GM18858 (cell line): ENCODE measurements at regions not wholly inside any gene's neighbourhood (a gene's known extent, or its start where the extent isn't known, plus 50 kb on each side); places are given as distances from the start of the nearest gene placed in this dataset.

ENCODE experiments used
- ATAC-seq: cut with Tn5 transposase; IDR thresholded peaks from one replicate; pipeline ENCODE4 v1.9.1; 2021; ENCODE audit not compliant: unreplicated experiment

DNA sequence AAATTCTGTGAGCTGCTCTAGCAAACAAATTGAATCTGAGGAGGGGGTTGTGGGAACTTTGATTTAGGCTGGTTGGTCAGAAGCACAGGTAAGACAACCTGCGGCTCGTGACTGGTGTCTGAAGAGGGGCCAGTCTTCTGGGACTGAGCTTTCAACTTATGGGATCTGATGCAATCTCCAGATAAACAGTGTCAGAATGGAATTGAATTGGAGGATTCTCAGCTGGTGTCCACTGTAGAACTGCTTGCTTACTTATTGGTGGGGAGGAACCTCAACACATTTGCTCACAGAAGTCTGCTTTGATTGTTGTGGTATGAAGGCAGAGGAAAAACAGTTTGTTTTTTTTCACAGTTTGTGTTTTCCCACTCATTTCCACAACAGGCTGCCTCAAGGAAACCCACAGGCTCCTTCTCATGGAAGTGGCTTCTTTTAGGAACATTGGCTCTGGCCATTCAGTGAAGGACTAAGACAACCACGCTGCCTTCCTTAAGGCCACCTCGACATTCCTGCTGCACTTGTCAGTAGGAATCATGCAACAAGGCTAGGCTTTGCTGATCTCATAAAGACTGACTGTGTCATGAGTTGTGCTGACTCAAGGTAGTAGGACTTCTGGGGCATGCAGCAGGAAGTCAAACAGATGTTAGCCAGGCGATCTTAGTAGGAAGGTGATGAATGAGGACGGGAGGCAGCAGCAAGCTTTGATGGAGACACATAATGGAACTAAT is 104.7 kb downstream of the TSN start:
- no peak for ATAC-seq

DNA sequence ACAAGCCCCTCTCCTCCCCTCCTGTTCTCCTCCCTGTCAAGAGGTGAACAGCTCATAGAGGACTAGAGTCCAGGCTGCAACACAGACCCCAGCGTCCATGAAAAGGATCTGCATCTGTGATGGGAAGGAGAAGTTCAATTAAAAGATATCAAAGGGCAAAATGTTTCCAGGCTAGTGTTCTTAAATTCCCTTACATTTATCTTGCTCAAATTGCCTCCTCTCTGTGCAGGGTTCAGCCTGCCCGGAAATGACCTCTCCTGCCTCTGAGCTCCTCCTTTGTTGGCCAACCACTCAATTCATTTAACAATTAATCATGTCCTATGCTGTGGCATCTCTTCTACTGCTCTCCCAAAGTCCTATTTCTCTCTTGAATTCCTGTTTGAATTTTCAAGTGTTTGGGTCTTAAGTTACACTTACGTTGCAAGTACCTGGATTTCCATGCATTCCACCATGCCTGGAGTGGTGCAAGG is 105.3 kb downstream of the TSN start:
- ATAC-seq, result no peak

DNA sequence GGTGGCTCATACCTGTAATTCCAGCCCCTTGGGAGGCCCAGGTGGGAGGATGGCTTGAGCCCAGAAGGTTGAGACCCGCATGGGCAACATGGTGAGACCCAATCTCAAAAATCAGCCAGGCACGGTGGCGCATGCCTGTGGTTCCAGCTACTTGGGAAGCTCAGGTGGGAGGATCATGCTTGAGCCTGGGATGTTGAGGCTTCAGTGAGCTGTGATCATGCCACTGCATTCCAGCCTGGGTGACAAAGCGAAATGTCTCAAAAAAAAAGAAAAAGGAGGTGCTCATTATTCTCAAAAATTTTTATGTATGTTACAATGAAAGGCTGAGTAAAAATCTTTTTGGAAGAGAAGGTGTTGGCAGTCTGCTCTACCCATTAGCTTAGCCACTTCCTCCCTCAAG is 106.8 kb downstream of the TSN start:
- no peak for ATAC-seq

DNA sequence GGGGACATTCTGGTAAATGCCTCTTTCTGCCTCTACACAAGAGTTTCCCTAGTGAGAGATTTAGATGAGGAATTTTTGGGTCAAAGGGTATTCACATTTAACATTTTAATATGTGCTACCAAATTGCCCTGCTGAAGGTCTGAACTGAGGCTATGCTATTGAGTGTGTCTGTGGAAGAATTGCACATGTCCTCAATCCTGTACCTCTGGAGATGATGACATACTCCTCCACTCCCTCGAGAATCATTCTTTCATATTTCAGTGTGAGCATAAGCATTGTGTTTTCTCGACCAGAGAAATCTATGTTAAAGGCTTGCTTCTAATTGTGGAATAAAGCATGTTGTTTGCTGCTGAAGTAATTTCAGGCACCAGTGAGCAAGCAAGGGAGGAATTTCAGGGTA is 110.5 kb downstream of the TSN start:
- ATAC-seq, result no peak

DNA sequence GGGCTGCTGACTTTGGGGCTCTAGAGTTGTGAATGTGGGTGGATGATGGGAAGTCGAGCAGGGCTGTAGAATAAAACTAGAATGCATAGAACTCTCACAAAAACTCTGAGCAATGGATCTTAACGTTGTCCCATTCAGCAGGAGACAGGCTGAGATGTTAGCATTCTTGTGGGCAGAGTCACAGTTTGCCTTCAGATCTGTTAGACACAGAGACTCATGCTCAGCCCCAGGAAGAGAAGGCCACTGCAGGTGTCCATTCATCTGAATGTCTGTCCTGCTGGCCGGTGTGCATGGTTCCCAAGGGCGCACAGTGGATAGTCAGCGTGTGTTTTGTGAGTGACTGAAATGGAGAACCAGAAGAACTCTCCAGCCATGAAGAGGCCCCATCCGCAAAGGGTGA is 111.3 kb downstream of the TSN start:
- ATAC-seq, result no peak

DNA sequence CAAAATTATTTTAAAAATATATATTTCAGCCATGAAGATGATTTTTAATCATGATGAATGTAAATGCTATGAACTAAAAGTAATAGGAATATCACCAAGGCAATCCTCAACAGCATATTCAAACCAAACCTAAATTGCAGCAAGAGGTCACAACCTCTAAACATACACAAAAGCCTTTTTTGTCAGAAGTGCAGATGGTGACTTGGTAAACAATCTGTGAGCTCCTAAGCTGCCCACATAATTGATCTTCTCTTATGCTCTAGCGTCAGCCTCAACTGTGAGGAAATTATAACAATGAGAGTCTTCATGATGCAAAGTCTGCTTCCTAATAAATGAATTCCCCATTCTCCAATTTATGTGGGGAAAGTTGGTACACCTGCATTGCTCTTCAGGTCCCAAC is 113.2 kb downstream of the TSN start:
- no peak for ATAC-seq

DNA sequence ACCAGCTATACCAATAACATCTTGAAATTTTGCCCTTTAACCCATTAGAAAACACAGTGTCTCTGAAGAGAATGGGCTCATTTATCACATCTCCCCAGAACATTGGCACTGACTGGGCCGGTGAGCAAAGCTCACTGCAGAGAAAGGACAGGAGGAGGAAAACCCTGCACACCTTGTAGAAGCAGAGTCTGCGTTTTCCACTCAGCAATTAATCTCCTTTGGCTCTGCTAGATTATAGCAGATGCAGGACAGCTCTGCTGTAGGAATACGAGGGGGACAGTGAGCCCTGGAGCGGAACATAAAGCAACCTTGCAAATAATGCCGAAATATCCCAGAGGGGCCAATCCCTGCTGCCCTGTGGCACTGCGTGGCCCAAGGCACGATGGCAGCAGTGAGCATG is 113.9 kb downstream of the TSN start:
- ATAC-seq, result no peak

DNA sequence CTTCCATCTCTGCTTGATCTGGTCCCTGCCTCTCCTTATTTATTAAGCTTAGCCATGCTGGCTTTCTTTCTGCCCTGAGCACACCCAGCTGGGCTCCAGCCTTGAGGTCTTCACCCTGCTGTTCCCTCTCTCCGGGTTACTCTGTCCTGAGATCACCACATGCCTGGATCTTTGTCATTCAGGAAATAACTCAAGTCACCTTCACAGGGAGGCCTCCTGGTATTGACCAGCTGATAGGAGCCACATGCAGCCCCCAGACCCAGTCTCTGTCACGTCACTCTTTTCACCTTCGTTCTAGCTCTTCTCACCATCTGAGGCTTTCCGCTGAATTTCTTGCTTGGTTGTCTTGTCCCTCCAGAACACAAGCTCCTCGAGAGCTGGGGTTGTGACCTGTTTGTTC is 114.4 kb downstream of the TSN start:
- ATAC-seq, result no peak

DNA sequence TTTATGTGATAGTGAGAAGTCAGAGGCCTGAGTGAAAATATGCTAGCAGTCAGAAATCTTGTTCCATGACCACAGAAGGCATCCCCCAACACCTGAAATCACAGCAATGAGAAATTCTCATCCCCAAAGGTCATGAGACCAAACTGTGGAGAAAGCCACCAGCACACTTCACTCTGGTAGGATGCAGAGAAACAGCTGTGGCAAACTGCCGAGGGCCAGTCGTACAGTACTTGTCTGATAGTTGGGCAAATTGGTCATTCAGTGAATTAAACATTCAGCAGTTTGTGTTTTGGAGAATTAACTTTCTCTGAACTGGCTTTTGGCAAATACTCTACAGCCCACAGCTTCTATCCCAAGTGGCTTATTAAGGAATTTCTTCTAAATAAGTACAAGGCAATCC is 117.2 kb downstream of the TSN start:
- ATAC-seq, result no peak

DNA sequence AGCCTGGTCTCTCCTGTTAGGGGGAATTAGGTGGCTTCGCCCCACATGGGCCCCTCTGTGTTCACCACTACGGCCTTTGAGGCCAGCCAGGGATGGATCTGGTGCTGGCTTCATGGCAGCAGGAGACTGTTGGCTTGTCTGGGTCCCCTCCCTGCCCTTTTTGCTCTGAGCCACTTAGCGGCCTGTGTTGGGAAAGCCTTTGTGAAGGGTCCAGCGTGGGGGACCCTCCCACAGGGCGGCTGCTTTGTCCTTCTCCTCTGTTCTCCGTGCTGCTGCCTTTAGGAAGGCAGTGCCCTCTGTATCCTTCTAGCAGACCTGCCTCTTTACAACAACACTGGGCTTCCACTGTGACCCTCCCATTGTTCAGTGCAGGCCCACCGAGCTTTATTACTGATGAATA is 118.4 kb downstream of the TSN start:
- no peak for ATAC-seq

DNA sequence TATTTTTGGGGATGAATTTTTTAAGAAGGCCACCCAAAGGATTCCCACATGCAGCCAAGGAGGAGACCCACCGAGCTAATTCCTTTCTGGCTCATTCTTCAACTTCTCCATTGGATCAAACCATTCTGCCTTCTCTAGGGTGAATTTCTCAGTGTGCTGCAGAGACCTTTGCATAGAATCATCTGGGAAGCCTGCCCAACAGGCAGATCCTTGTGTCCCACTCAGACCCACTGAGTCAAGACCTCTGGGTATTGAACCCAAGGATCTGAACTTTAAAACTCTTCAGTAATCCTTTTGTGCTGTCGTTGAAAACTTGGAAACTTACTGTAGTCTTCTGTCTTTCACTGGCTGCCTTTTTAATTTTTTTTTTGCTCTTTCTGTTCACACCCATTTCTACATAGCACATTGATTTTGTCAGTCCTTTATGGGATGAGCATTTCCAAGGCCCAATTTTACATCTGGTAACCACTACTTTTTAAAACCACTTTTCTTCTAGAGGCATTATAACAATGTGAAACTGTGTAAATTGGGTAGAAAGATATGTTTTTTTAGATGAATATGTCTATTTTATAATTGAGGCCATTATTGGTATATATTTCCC is 120.2 kb downstream of the TSN start:
- ATAC-seq, result no peak

DNA sequence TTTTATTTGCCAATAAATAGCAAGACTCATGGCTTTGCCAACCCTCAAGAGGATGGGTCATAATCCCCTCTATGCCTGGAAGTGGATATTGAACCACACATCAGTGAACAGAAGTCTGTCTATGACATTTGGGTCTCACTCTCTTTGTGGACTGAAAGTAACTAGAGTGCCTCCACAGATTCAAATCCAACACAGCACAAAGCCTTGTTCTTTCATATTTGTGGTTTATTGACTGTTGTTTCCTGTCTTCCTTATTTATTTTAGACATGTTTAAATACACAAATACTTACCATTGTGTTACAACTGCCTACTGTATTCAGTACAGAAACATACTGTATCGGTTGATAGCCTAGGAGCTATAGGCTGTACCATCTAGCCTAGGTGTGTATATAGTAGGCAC is 121.9 kb downstream of the TSN start:
- no peak for ATAC-seq

DNA sequence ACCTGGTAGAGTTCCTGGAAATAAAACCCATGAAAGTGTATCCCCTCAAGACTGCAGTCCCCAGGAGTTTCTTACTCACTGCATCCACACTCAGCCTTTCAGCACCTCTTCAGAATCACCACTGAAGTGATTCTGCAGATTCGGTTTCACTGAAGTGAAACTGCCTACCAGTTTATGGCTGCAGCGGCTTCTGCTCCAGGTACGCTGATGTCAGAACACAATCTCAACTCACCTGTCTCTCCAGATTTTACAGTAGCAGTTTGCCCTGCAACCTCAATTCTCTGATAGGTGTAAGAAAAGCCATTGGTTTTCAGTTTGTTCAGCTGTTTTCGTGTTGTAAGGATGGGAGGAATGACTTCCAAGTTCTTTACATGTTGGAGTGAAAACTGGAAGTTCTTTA is 124.8 kb downstream of the TSN start:
- no peak for ATAC-seq

DNA sequence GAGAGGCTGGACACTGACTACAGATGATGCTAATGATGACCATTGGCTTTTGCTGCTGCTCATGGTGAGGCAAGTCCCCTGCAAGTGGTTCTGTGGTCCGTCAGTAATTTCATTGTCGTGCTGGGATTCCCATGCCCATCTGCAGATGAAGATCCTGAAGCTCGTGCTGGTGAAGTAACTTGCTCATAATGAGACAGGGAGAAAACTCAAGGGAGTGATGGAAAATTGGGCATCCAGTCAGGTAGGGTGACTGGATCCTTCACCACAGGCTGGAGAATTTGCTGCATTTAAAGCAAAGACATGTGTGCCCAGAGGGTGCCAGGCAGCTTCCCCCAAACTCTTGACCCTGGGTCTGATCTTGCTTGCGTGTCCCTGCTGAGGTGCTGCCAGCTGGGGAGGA is 125.6 kb downstream of the TSN start:
- ATAC-seq, result no peak

DNA sequence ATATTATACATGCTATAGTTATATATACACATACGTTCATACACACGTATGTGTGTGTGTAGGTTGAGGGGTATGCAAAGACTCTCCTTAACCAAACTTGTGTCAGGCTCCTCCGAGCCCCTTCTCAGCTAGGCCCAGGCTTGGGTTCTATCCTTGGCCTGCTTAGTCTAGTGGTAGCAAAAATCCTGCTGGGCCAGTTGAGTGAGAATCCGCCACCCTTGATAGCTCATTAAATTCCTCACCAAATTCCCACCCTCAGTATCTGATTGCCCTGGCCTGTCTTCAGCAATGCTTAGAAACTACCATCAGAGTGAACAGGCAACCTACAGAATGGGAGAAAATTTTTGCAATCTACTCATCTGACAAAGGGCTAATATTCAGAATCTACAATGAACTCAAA is 126.5 kb downstream of the TSN start:
- no peak for ATAC-seq

DNA sequence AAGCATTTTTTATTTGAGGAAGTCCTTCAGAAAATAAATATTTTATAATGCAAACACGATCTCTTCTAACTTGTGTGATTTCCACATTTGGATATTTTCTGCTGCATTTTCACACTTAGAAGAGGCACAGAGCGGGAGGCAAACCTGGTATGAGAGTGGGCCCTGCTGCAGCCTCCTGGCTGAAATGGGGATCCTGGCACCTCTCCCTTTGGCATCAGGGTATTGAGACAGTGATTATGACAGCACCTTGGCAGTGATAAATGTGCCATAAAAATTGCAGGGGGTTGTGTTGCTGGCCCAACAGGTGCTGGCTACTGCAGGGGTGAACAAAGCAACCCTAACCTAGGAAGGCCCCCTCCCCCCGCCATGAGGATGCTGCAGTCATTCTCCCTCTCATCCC is 128.6 kb downstream of the TSN start:
- no peak for ATAC-seq

DNA sequence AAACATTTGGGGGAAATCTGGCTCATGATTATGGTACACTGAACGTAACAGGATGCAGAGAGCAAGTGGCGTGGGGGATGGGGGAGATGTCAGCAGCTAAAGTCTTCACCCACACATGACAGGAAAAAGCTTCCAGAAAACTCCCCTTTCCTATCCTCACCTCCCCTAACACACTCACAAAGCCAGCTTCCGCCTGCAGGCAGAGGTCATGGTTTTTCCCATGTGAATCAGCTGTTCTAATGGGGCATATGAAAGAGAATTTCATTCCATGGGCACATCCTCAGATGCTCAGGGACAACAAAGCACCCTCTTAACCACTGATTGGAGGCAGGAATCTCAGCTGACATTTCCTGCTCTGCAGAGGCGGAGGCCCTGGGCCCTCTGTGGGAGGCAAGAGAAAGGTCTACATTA is 129.1 kb downstream of the TSN start:
- ATAC-seq, result no peak

DNA sequence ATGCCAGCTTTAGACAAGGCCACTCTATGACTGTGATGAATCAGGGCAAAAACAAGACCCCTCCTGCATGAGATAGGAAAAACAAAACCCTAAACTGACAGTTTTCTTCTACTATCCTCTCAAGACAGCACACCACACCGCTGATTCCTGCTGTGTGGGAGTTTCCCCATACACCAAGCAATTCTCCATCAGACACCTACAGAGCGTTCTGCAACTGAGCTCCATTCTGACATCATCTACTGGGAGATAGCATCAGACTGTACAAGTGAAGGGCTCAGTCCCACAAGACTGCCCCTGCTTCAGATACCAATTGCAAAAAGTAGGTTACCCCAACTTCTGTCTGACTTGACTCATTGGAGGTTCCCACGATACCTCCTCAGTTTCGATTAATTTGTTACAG is 130.6 kb downstream of the TSN start:
- ATAC-seq, result no peak

DNA sequence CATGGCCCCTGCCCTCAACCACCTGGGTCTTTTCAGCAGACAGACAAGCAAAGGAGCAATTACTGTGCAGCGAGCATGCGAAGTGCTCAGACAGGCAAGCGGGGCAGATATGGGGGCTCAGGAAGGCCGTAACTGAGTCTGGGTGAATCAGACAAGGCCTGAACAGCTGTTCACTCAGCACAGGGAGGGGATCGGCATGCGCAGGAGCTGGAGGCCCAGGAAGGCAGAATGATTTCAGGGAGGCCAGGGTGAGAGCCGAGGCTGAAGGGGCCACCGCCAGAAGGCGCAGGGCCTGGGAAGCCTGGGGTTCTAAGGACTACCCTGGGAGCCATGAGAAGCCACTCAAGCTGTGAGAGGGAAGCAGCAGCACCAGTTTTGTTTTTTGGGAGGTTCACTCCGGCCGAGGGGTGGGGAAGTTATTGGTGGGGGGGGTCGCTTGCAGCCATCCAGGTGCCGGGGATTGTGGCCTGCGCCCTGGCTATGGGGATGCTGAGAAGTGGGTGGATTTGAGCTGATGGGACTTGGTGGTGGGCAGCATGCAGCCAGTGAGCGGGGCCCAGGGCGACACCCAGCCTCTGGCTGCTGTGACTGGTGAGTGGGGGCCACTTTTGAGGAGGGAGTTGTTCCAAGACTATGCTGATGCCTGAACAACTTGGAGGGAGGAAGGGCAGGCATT is 132.2 kb downstream of the TSN start:
- no peak for ATAC-seq

DNA sequence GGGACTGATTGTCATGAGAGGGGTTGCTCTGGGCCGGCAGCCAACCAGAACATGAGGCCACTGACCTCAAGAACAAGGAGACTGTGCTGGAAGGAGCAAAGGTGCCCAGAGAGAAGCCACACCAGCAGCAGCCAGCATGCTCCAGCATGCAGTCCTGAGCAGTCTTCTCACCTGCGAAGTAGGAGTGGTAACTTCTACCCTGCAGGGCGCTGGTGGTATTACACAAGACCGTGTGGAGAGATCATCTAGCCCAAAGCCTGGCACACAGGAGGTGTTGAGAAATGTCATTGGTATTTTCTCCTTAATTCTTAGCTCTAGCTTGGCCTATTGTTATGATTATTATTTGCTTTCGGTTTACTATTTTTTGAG is 132.7 kb downstream of the TSN start:
- peak; percentile 88 for ATAC-seq

DNA sequence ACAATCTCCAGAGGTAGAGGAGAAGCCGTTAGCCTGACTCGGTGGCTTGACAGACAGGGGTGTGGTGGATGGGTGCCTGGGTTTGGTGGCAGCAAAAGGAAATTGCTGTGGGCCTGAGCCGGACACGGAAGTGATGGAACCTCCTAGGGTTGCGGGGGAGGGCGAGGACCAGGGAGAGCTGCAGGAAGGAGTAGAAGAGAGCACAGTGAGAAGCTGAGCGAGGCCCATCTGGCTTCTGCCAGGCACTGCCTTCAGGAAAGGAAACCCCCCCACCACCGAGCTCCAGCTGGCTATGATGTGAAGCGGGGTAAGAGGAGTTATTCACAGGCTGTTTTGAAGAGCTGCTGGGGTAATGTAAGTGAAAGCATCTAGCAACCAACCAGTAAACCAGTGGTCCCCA is 134.6 kb downstream of the TSN start:
- no peak for ATAC-seq

DNA sequence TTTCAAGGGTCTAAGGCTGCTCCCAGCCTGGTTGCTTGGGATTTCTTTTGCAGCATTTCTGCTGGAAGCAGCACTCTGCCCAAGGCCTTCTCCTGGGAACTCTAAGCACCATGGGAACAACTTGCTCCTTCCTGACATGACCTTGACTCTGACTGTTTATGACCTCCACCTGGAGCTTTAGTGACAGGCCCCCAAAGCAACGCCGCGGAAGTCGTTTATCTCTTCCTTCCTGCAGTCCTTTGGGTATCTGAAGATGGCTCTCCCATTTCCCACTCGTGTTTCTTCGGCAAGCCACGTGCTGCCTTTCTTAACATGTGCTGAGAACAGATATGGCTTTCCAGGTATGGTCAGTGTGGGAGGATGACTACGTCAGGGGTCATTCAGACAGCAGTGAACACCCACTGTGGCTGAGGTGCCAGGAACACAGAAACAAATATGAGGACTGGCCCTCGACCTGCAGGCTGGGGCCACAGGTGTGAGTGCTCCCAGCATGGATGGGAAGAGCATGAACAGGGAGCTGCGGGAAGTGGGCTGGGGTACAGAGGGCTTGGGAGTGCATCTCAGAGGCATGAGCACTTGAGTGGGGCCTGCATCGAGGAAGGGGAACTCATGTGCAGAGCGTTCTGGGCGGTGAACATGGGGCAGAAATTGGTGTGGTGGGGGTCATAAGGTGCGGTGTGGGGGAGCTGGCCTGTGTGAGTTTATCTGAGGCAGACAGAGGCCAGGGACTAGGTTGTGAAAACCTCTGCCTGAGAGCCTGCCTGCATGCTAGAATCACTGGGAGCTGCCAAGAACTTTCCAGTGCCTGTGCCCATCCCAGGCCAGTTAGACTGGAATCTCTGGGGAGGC is 140.5 kb downstream of the TSN start:
- ATAC-seq, result no peak
